Adrenal gland (tissue), 9 donors: ENCODE measurements at regions not wholly inside any gene's neighbourhood (a gene's known extent, or its start where the extent isn't known, plus 50 kb on each side); places are given as distances from the start of the nearest gene placed in this dataset.

ENCODE experiments used
- DNase-seq, 7 donors: peaks; one replicate each; pipeline ENCODE4 v3.0.0-alpha.2; 2019 to 2020
- H3K27ac ChIP-seq, 5 donors: fragments of 200-600 bp; sonication (generic) in 4 of 5; 1 replicate in 3 of 5; 2 replicates in 2 of 5; pipeline versions ENCODE4 v1.5.1 to v1.8.0; 2016 to 2020; ENCODE audit warnings: mild to moderate bottlenecking in 1 of 5
- H3K27me3 ChIP-seq: fragments of 200-600 bp; 2 replicates; pipeline ENCODE4 v1.8.0; 2021
- H3K36me3 ChIP-seq, 2 donors: fragments of 200-600 bp; replicated peaks in 1 of 2; 1 replicate in 1 of 2; 2 replicates in 1 of 2; pipeline versions ENCODE4 v1.5.1 to v1.8.0; 2018 to 2022
- H3K4me1 ChIP-seq, 2 donors: fragments of 200-600 bp; replicated peaks in 1 of 2; 1 replicate in 1 of 2; 2 replicates in 1 of 2; pipeline versions ENCODE4 v1.5.1 to v1.8.0; 2018 to 2021
- H3K4me3 ChIP-seq, 4 donors: fragments of 200-600 bp; sonication (generic) in 3 of 4; one replicate each; pipeline ENCODE4 v1.5.1; 2016 to 2018
- H3K9me3 ChIP-seq, 3 donors: fragments of 200-600 bp; sonication (generic) in 1 of 3; replicated peaks in 1 of 3; 1 replicate in 2 of 3; 2 replicates in 1 of 3; pipeline versions ENCODE4 v1.5.1 to v1.8.0; 2016 to 2021
- POLR2A ChIP-seq, 2 donors: fragments of 450-650 bp; IDR thresholded peaks; one replicate each; pipeline ENCODE4 v1.6.1; 2017; ENCODE audit warnings: antibody characterized with exemption in 2 of 2, mild to moderate bottlenecking in 2 of 2, moderate library complexity in 1 of 2
- WGBS, 4 donors: extraction: QIAGEN DNeasy Blood & Tissue Kit in 2 of 4; methylation state at CpG; one replicate each; pipeline versions ENCODE4 v1.1.5 to v1.1.7; 2013 to 2017; 5-methylcytosine and 5-hydroxymethylcytosine counted together
- intact Hi-C, 2 donors: fragments of 100-400 bp; cut with DNase I; formaldehyde crosslinking; loops; one replicate each; pipeline versions ENCODE4 v1.14.1 to v1.15.0; 2022 to 2023
- TF ChIP-seq, protein P1 (sequence below), 6 experiments: fragments of 450-650 bp in 4 of 6; fragments of 200-600 bp in 2 of 6; sonication (generic) in 1 of 6; IDR thresholded peaks; 1 replicate in 5 of 6; 2 replicates in 1 of 6; pipeline versions ENCODE4 v1.5.1 to v1.8.0; 2016 to 2021; ENCODE audit warnings: antibody characterized with exemption in 6 of 6, mild to moderate bottlenecking in 2 of 6, moderate library complexity in 1 of 6
- donor health status: healthy with polysubstance abuse.
- donor health status: Bipolar disorder and iron deficiency.
- donor health status: DM: yes; HTN: yes; CAD: no.
- donor health status: DM: no; HTN: no; CAD: no.
- donor health status: DM: no; HTN: no; CAD: no.

GRCh38 chr18:39414009-39414700 is 1848.6 kb upstream of the CELF4 start:
- DNase-seq = no peak
- Histone ChIP-seq H3K27ac (no peak overlapping the region), H3K36me3 (no peaks in the 10 kb centered on the region), H3K4me1 (no peaks in the 10 kb centered on the region), H3K4me3 (no peak overlapping the region), H3K27me3 (no peaks in the 10 kb centered on the region), H3K9me3 (no peaks in the 10 kb centered on the region)
- TF ChIP-seq POLR2A (IDR thresholded peaks at IDR 0.05) = no peak
- TF ChIP-seq, protein P1, sequence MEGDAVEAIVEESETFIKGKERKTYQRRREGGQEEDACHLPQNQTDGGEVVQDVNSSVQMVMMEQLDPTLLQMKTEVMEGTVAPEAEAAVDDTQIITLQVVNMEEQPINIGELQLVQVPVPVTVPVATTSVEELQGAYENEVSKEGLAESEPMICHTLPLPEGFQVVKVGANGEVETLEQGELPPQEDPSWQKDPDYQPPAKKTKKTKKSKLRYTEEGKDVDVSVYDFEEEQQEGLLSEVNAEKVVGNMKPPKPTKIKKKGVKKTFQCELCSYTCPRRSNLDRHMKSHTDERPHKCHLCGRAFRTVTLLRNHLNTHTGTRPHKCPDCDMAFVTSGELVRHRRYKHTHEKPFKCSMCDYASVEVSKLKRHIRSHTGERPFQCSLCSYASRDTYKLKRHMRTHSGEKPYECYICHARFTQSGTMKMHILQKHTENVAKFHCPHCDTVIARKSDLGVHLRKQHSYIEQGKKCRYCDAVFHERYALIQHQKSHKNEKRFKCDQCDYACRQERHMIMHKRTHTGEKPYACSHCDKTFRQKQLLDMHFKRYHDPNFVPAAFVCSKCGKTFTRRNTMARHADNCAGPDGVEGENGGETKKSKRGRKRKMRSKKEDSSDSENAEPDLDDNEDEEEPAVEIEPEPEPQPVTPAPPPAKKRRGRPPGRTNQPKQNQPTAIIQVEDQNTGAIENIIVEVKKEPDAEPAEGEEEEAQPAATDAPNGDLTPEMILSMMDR (IDR thresholded peaks at IDR 0.05) = no peak
- intact Hi-C loops = no loop called here
- 82 to 88% (median 85%) methylated on average over 4 of the region's 4 CpGs for WGBS, 4 donors

- intact Hi-C loops = no loop called here
- DNase-seq = no peak
- no peaks in the 10 kb centered on the region for H3K36me3 ChIP-seq
- H3K27ac ChIP-seq = no peak overlapping the region
- no peaks in the 10 kb centered on the region for H3K4me1 ChIP-seq
- no peaks in the 10 kb centered on the region for H3K9me3 ChIP-seq
- 79 to 95% (median 90%) methylated on average over 3 of the region's 3 CpGs for WGBS, 4 donors
- H3K4me3 ChIP-seq = no peak overlapping the region
- no peaks in the 10 kb centered on the region for H3K27me3 ChIP-seq
- no peak for TF ChIP-seq POLR2A (IDR thresholded peaks at IDR 0.05)
- TF ChIP-seq, protein P1 (IDR thresholded peaks at IDR 0.05) = no peak
Observed at GRCh38 chr18:39406941-39407340, 1841.3 kb upstream of the CELF4 start.

GRCh38 chr18:39403121-39403520 is 1837.5 kb upstream of the CELF4 start:
- Histone ChIP-seq H3K27me3 (no peaks in the 10 kb centered on the region), H3K4me3 (no peak overlapping the region), H3K27ac (no peak overlapping the region), H3K4me1 (no peaks in the 10 kb centered on the region), H3K36me3 (no peaks in the 10 kb centered on the region), H3K9me3 (no peaks in the 10 kb centered on the region)
- DNase-seq = no peak
- intact Hi-C loops = no loop called here
- TF ChIP-seq POLR2A (IDR thresholded peaks at IDR 0.05) = no peak
- TF ChIP-seq, protein P1 (IDR thresholded peaks at IDR 0.05) = no peak
- 71 to 77% (median 74%) methylated on average over 2 of the region's 2 CpGs for WGBS, 4 donors

GRCh38 chr18:39399662-39400061 is 1834.1 kb upstream of the CELF4 start:
- no peak overlapping the region for H3K27ac ChIP-seq
- H3K9me3 ChIP-seq = no peaks in the 10 kb centered on the region
- no peaks in the 10 kb centered on the region for H3K36me3 ChIP-seq
- no peak overlapping the region for H3K4me3 ChIP-seq
- WGBS, 4 donors = 77 to 95% (median 85%) methylated on average over 1 of the region's 1 CpG
- H3K27me3 ChIP-seq = no peaks in the 10 kb centered on the region
- H3K4me1 ChIP-seq = no peaks in the 10 kb centered on the region
- DNase-seq = no peak
- intact Hi-C loops = no loop called here
- TF ChIP-seq, protein P1 (IDR thresholded peaks at IDR 0.05) = no peak
- TF ChIP-seq POLR2A (IDR thresholded peaks at IDR 0.05) = no peak
